H9 (cell line): ENCODE measurements at regions not wholly inside any gene's neighbourhood (a gene's known extent, or its start where the extent isn't known, plus 50 kb on each side); places are given as distances from the start of the nearest gene placed in this dataset.

Experiments
- DNase-seq: peaks from one replicate; pipeline ENCODE4 v3.0.0-alpha.2; 2017
- H2AFZ ChIP-seq: one replicate; pipeline ENCODE4 v1.6.1; 2013; ENCODE audit warnings: mild to moderate bottlenecking, low read length, control low read depth, moderate library complexity
- H2AK5ac ChIP-seq: 2 replicates; pipeline ENCODE4 v1.6.1; 2013; ENCODE audit warnings: low read length, control low read depth, mixed read lengths; ENCODE audit not compliant: insufficient read length
- H2BK120ac ChIP-seq: one replicate; pipeline ENCODE4 v1.6.1; 2013; ENCODE audit warnings: low read depth, mild to moderate bottlenecking, low read length, control low read depth, inconsistent platforms; ENCODE audit not compliant: poor library complexity, severe bottlenecking
- H2BK12ac ChIP-seq: 2 replicates; pipeline ENCODE4 v1.6.1; 2013; ENCODE audit warnings: low read length, control low read depth, mixed read lengths, low read depth; ENCODE audit not compliant: insufficient read length
- H2BK15ac ChIP-seq: 2 replicates; pipeline ENCODE4 v1.6.1; 2013; ENCODE audit warnings: low read depth, low read length, control low read depth
- H2BK20ac ChIP-seq: one replicate; pipeline ENCODE4 v1.6.1; 2013; ENCODE audit warnings: low read depth, mild to moderate bottlenecking, low read length, control low read depth, inconsistent platforms; ENCODE audit not compliant: poor library complexity, severe bottlenecking
- H2BK5ac ChIP-seq: 2 replicates; pipeline ENCODE4 v1.6.1; 2013; ENCODE audit warnings: low read length, control low read depth, mixed read lengths; ENCODE audit not compliant: insufficient read length
- H3K14ac ChIP-seq: 2 replicates; pipeline ENCODE4 v1.6.1; 2013; ENCODE audit warnings: low read length, control low read depth; ENCODE audit not compliant: insufficient read depth
- H3K18ac ChIP-seq: 2 replicates; pipeline ENCODE4 v1.6.1; 2013; ENCODE audit warnings: low read depth, mild to moderate bottlenecking, mixed read lengths, low read length, control low read depth; ENCODE audit not compliant: insufficient read length
- H3K23ac ChIP-seq: 2 replicates; pipeline ENCODE4 v1.6.1; 2013; ENCODE audit warnings: low read length, control low read depth, mixed read lengths, low read depth; ENCODE audit not compliant: insufficient read length
- H3K23me2 ChIP-seq: 2 replicates; pipeline ENCODE4 v1.6.1; 2013; ENCODE audit warnings: low read depth, mild to moderate bottlenecking, mixed read lengths, low read length, control low read depth; ENCODE audit not compliant: insufficient read length, poor library complexity, severe bottlenecking
- H3K27ac ChIP-seq: 2 replicates; pipeline ENCODE4 v1.5.1; 2013; ENCODE audit warnings: low read length, control low read depth, mixed read lengths, low read depth; ENCODE audit not compliant: insufficient read length
- H3K27me3 ChIP-seq: 2 replicates; pipeline ENCODE4 v1.6.1; 2013; ENCODE audit warnings: low read length, control low read depth, inconsistent platforms; ENCODE audit not compliant: insufficient read depth
- H3K4ac ChIP-seq: 2 replicates; pipeline ENCODE4 v1.6.1; 2013; ENCODE audit warnings: low read depth, mild to moderate bottlenecking, control low read depth, inconsistent platforms, low read length, moderate library complexity
- H3K4me1 ChIP-seq: 2 replicates; pipeline ENCODE4 v1.6.1; 2013; ENCODE audit warnings: low read length, control low read depth, inconsistent platforms; ENCODE audit not compliant: insufficient read depth
- H3K4me2 ChIP-seq: 2 replicates; pipeline ENCODE4 v1.6.1; 2013; ENCODE audit warnings: low read length, control low read depth, mixed read lengths; ENCODE audit not compliant: insufficient read length, insufficient read depth
- H3K56ac ChIP-seq: 2 replicates; pipeline ENCODE4 v1.6.1; 2013; ENCODE audit warnings: low read depth, mild to moderate bottlenecking, mixed read lengths, low read length, control low read depth; ENCODE audit not compliant: insufficient read length
- H3K79me1 ChIP-seq: 2 replicates; pipeline ENCODE4 v1.6.1; 2013; ENCODE audit warnings: low read depth, mild to moderate bottlenecking, moderate library complexity, low read length, control low read depth, inconsistent platforms; ENCODE audit not compliant: insufficient read depth, poor library complexity, severe bottlenecking
- H3K79me2 ChIP-seq: 2 replicates; pipeline ENCODE4 v1.6.1; 2013; ENCODE audit warnings: low read length, control low read depth, inconsistent platforms; ENCODE audit not compliant: insufficient read depth
- H3K9ac ChIP-seq: 2 replicates; pipeline ENCODE4 v1.6.1; 2013; ENCODE audit warnings: low read length, control low read depth, mixed read lengths; ENCODE audit not compliant: insufficient read length; ENCODE audit errors: extremely low read depth
- H3K9me3 ChIP-seq: one replicate; pipeline ENCODE4 v1.6.1; 2013; ENCODE audit warnings: low read depth, low read length, inconsistent platforms; ENCODE audit not compliant: control insufficient read depth
- H3T11ph ChIP-seq: one replicate; pipeline ENCODE4 v1.6.1; 2013; ENCODE audit warnings: mild to moderate bottlenecking, low read length, control low read depth, inconsistent platforms
- H4K20me1 ChIP-seq: one replicate; pipeline ENCODE4 v1.6.1; 2013; ENCODE audit not compliant: control insufficient read depth, insufficient read length, insufficient read depth
- H4K5ac ChIP-seq: 2 replicates; pipeline ENCODE4 v1.6.1; 2013; ENCODE audit warnings: low read depth, mild to moderate bottlenecking, mixed read lengths, low read length, control low read depth; ENCODE audit not compliant: insufficient read length
- H4K8ac ChIP-seq: replicated peaks from 2 replicates; pipeline ENCODE4 v1.6.1; 2013; ENCODE audit warnings: low read length, control low read depth, mixed read lengths, low read depth; ENCODE audit not compliant: insufficient read length
- H4K91ac ChIP-seq: 2 replicates; pipeline ENCODE4 v1.6.1; 2013; ENCODE audit warnings: low read depth, mild to moderate bottlenecking, moderate library complexity, mixed read lengths, low read length, control low read depth; ENCODE audit not compliant: insufficient read length
- H3K27ac Mint-ChIP-seq, 3 experiments: 2 replicates in 2 of 3; 3 replicates in 1 of 3; pipeline ENCODE4 v1.8.0; 2020 to 2021; ENCODE audit warnings: mixed read lengths in 3 of 3, mild to moderate bottlenecking in 1 of 3, moderate library complexity in 1 of 3
- H3K27me3 Mint-ChIP-seq: 2 replicates; pipeline ENCODE4 v1.8.0; 2021; ENCODE audit warnings: low read depth, mild to moderate bottlenecking, moderate library complexity, mixed read lengths
- H3K36me3 Mint-ChIP-seq, 3 experiments: 2 replicates in 2 of 3; 3 replicates in 1 of 3; pipeline ENCODE4 v1.8.0; 2020 to 2021; ENCODE audit warnings: low read depth in 3 of 3, mixed read lengths in 3 of 3; ENCODE audit not compliant: insufficient read depth in 1 of 3
- H3K4me1 Mint-ChIP-seq, 2 experiments: 2 replicates each; pipeline ENCODE4 v1.8.0; 2020; ENCODE audit warnings: mixed read lengths in 2 of 2
- H3K4me3 Mint-ChIP-seq, 2 experiments: 2 replicates in 1 of 2; 3 replicates in 1 of 2; pipeline ENCODE4 v1.8.0; 2020 to 2021; ENCODE audit warnings: mild to moderate bottlenecking in 2 of 2, mixed read lengths in 2 of 2, moderate library complexity in 1 of 2
- H3K9me3 Mint-ChIP-seq, 2 experiments: 2 replicates in 1 of 2; 3 replicates in 1 of 2; pipeline ENCODE4 v1.8.0; 2020; ENCODE audit warnings: mild to moderate bottlenecking in 2 of 2, mixed read lengths in 2 of 2, moderate library complexity in 1 of 2
- TF ChIP-seq, protein P1 (sequence below): fragments of 200-600 bp; sonication (generic); conservative IDR thresholded peaks from 3 replicates; pipeline ENCODE4 v1.8.0; 2021; ENCODE audit warnings: antibody characterized with exemption, mild to moderate bottlenecking

DNA sequence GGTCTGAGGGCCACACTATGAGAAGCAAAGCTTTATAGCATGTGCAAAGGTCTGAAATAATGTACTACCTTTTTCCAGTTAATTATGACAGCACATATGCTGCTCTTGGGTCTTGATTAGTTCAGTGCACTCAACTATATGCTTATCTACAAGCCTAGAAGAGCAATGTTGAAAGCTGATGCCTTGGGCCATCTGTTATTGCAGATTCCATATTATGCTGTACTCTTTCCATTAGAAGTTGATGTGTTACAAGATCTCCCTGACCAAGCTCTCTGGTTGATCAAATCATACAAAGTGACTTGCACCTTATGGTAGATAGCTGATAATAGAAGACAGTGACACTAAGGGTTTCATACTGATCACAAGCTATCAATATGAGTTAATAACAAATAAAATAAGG is 327.3 kb downstream of the FRK start:
- H3K27ac ChIP-seq = no peak overlapping the region

More for the DNA sequence above, 327.3 kb downstream of the FRK start:
- H3T11ph ChIP-seq = no peak overlapping the region
- no peak overlapping the region for H4K91ac ChIP-seq
- no peak overlapping the region for H3K56ac ChIP-seq
- no peaks in the 10 kb centered on the region for H3K79me2 ChIP-seq
- no peak overlapping the region for H2BK15ac ChIP-seq
- no peak overlapping the region for H2AK5ac ChIP-seq
- H4K8ac ChIP-seq = no peak overlapping the region
- no peak overlapping the region for H2AFZ ChIP-seq
- H3K9ac ChIP-seq = no peak overlapping the region
- TF ChIP-seq, protein P1, sequence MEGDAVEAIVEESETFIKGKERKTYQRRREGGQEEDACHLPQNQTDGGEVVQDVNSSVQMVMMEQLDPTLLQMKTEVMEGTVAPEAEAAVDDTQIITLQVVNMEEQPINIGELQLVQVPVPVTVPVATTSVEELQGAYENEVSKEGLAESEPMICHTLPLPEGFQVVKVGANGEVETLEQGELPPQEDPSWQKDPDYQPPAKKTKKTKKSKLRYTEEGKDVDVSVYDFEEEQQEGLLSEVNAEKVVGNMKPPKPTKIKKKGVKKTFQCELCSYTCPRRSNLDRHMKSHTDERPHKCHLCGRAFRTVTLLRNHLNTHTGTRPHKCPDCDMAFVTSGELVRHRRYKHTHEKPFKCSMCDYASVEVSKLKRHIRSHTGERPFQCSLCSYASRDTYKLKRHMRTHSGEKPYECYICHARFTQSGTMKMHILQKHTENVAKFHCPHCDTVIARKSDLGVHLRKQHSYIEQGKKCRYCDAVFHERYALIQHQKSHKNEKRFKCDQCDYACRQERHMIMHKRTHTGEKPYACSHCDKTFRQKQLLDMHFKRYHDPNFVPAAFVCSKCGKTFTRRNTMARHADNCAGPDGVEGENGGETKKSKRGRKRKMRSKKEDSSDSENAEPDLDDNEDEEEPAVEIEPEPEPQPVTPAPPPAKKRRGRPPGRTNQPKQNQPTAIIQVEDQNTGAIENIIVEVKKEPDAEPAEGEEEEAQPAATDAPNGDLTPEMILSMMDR = no peak
- no peak overlapping the region for H3K23ac ChIP-seq
- H3K14ac ChIP-seq = no peak overlapping the region
- peaks cover 0 to 12% (median 6%) of the 10 kb centered on the region in 3 experiments; a peak in 4 of 7 replicates for H3K36me3 Mint-ChIP-seq
- no peaks in the 10 kb centered on the region for H3K4me1 ChIP-seq
- no peak for DNase-seq
- no peak overlapping the region for H2BK5ac ChIP-seq
- H2BK12ac ChIP-seq = no peak overlapping the region
- no peaks in the 10 kb centered on the region for H3K23me2 ChIP-seq
- H3K27me3 Mint-ChIP-seq = no peaks in the 10 kb centered on the region
- H3K79me1 ChIP-seq = no peaks in the 10 kb centered on the region
- no peak overlapping the region for H2BK120ac ChIP-seq
- H4K20me1 ChIP-seq = no peaks in the 10 kb centered on the region
- no peak overlapping the region for H3K4ac ChIP-seq
- H3K18ac ChIP-seq = no peak overlapping the region
- peaks cover 22 to 29% of the 10 kb centered on the region in 2 experiments for H3K9me3 Mint-ChIP-seq
- H3K27me3 ChIP-seq = no peaks in the 10 kb centered on the region
- no peaks in the 10 kb centered on the region; a peak in 1 of 4 replicates for H3K4me1 Mint-ChIP-seq
- no peaks in the 10 kb centered on the region for H3K9me3 ChIP-seq
- no peak overlapping the region for H3K27ac Mint-ChIP-seq
- no peak overlapping the region for H3K4me3 Mint-ChIP-seq
- H2BK20ac ChIP-seq = no peak overlapping the region
- H3K4me2 ChIP-seq = no peak overlapping the region
- H4K5ac ChIP-seq = no peak overlapping the region
